Upper lobe of left lung (tissue), 6 donors: ENCODE measurements at regions not wholly inside any gene's neighbourhood (a gene's known extent, or its start where the extent isn't known, plus 50 kb on each side); places are given as distances from the start of the nearest gene placed in this dataset.

Experiments used
- ATAC-seq, 2 donors: fragments of 200-7000 bp; cut with Tn5 transposase; one replicate each; pipeline ENCODE4 v1.9.1; 2022; ENCODE audit warnings: mild to moderate bottlenecking in 2 of 2, moderate library complexity in 2 of 2; ENCODE audit not compliant: low FRiP score in 2 of 2
- DNase-seq, 2 donors: peaks; one replicate each; pipeline ENCODE4 v3.0.0-alpha.2; 2019 to 2020
- H3K27ac ChIP-seq, 4 donors: fragments of 200-600 bp; sonication (generic); one replicate each; pipeline ENCODE4 v1.5.1; 2016 to 2019
- H3K27me3 ChIP-seq, 4 donors: fragments of 200-600 bp; sonication (generic); one replicate each; pipeline ENCODE4 v1.5.1; 2017 to 2019
- H3K36me3 ChIP-seq, 4 donors: fragments of 200-600 bp; sonication (generic); one replicate each; pipeline ENCODE4 v1.5.1; 2016 to 2019
- H3K4me1 ChIP-seq, 4 donors: fragments of 200-600 bp; sonication (generic); one replicate each; pipeline ENCODE4 v1.5.1; 2018 to 2019
- H3K4me3 ChIP-seq, 4 donors: fragments of 200-600 bp; sonication (generic); one replicate each; pipeline ENCODE4 v1.5.1; 2017 to 2019; ENCODE audit warnings: mild to moderate bottlenecking in 2 of 4, moderate library complexity in 1 of 4
- H3K9me3 ChIP-seq, 4 donors: fragments of 200-600 bp; sonication (generic); one replicate each; pipeline ENCODE4 v1.5.1; 2018 to 2019
- CTCF ChIP-seq, 6 experiments: fragments of 450-650 bp in 4 of 6; fragments of 200-600 bp in 2 of 6; sonication (generic) in 2 of 6; IDR thresholded peaks; one replicate each; pipeline ENCODE4 v1.5.1; 2016 to 2019; ENCODE audit warnings: antibody characterized with exemption in 6 of 6
- EP300 ChIP-seq, 4 donors: sonication (generic); formaldehyde crosslinking; IDR thresholded peaks; one replicate each; pipeline ENCODE4 v1.5.1; 2017; ENCODE audit warnings: antibody characterized with exemption in 4 of 4, control low read depth in 2 of 4
- POLR2A ChIP-seq, 4 donors: fragments of 450-650 bp; IDR thresholded peaks; one replicate each; pipeline ENCODE4 v1.5.1; 2016 to 2017; ENCODE audit warnings: antibody characterized with exemption in 4 of 4, mild to moderate bottlenecking in 2 of 4
- POLR2AphosphoS5 ChIP-seq, 2 donors: sonication (generic); formaldehyde crosslinking; IDR thresholded peaks; one replicate each; pipeline ENCODE4 v1.5.1; 2017; ENCODE audit warnings: antibody characterized with exemption in 2 of 2
- WGBS, 2 donors: methylation state at CpG; one replicate each; pipeline ENCODE4 v1.1.5; 2017 to 2018; 5-methylcytosine and 5-hydroxymethylcytosine counted together
- donor health status: DM: no; HTN: no; CAD: no; lungs with moderate emphysema.
- donor health status: DM: no; HTN: yes; CAD: no; lungs with severe emphysema.

DNA sequence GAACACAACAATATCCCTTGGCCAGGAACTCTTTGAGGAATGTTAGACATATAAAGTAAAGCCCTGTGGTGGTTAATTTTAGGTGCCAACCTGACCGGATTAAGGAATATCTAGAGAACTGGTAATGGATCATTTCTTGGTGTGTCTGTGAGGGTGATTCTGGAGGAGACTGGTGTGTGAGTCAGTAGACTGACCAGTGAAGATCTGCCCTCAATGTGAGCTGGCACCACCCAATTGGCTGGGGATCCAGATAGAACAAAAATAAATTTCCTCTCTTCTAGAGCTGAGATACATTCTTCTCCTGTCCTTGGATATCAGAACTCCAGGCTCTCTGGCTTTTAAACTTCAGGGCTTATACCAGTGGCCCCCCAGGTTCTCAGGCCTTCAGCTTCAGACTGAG is 56.2 kb upstream of the TNPO1 start:
- Histone ChIP-seq H3K9me3 (no peaks in the 10 kb centered on the region), H3K27me3 (no peaks in the 10 kb centered on the region), H3K4me1 (no peaks in the 10 kb centered on the region), H3K36me3 (no peaks in the 10 kb centered on the region), H3K27ac (no peak overlapping the region), H3K4me3 (no peak overlapping the region)
- DNase-seq (no peak), ATAC-seq (no peak)
- TF ChIP-seq POLR2A (IDR thresholded peaks at IDR 0.05) (no peak), CTCF (IDR thresholded peaks at IDR 0.05) (no peak), POLR2AphosphoS5 (IDR thresholded peaks at IDR 0.05) (no peak), EP300 (IDR thresholded peaks at IDR 0.05) (no peak)
- WGBS, 2 donors, result 59 to 100% methylated on average over 1 of the region's 1 CpG

DNA sequence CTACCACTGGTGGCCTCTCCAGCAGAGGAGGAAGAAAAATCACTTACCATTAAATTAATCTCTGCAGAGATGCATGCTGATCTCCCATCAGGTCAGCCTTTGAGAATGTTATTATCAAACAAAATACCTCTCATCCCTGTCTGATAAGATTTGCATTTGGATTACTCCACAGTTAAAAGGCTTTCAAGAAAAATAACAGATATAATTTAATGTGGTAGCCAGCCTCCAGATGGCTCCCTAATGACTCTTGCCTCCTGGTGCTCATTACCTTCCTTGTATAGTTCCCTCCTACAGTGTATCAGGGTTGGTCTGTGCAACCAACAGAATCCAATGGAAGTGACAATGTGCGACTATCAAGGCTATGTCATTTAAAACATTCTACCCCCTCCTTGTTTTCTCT is 63.6 kb upstream of the TNPO1 start:
- no peak for DNase-seq

DNA sequence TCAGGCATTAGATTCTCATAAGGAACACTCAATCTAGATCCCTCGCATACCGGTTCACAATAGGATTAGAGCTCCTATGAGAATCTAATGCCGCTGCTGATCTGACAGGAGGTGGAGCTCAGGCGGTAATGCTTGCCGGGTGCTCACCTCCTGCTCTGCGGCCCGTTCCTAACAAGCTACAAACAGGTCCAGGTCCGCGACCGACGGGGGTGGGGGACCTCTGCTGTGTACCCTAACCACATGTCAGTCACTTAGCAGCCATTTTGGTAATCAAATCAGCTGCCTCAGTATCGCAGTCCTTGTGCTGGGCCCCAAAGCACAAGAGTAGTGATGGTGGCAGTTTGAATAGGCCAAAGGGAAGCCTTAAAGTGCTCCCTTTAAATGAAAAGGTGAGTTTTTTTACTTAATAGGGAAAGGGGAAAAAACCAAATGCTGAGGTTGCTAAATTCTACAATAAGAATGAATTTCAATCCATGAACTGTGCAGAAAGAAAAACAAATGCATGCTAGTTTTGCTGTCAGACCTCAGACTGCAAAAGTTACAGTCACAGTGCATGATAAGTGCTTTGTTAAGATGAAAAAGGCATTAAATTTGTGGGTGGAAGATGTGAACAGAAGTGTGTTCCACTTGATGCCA is 67.0 kb upstream of the TNPO1 start:
- no peak for TF ChIP-seq POLR2AphosphoS5 (IDR thresholded peaks at IDR 0.05)
- no peak for TF ChIP-seq CTCF (IDR thresholded peaks at IDR 0.05)
- TF ChIP-seq EP300 (IDR thresholded peaks at IDR 0.05), result no peak
- TF ChIP-seq POLR2A (IDR thresholded peaks at IDR 0.05), result no peak
- no peaks in the 10 kb centered on the region for H3K36me3 ChIP-seq
- no peak for ATAC-seq
- no peaks in the 10 kb centered on the region for H3K9me3 ChIP-seq
- H3K4me3 ChIP-seq, result no peak overlapping the region
- H3K27ac ChIP-seq, result no peak overlapping the region
- no peaks in the 10 kb centered on the region for H3K27me3 ChIP-seq
- WGBS, 2 donors, result 89 to 90% methylated on average over 8 to 10 of the region's 12 CpGs
- H3K4me1 ChIP-seq, result no peaks in the 10 kb centered on the region
- DNase-seq, result peak in 1 of 2 donors; percentile 46

More for the DNA sequence above, 63.6 kb upstream of the TNPO1 start:
- ATAC-seq, result no peak
- Histone ChIP-seq H3K27ac (no peak overlapping the region), H3K9me3 (no peaks in the 10 kb centered on the region), H3K4me1 (no peaks in the 10 kb centered on the region), H3K36me3 (no peaks in the 10 kb centered on the region), H3K4me3 (no peak overlapping the region), H3K27me3 (no peaks in the 10 kb centered on the region)
- WGBS, 2 donors, result 91% methylated on average over 1 of the region's 1 CpG
- TF ChIP-seq POLR2AphosphoS5 (IDR thresholded peaks at IDR 0.05) (no peak), EP300 (IDR thresholded peaks at IDR 0.05) (no peak), CTCF (IDR thresholded peaks at IDR 0.05) (no peak), POLR2A (IDR thresholded peaks at IDR 0.05) (no peak)

GRCh38 chr5:72747826-72748225 is 68.6 kb upstream of the TNPO1 start:
- WGBS, 2 donors, result 77 to 86% methylated on average over 1 of the region's 1 CpG
- Histone ChIP-seq H3K4me3 (no peak overlapping the region), H3K27ac (no peak overlapping the region), H3K36me3 (no peaks in the 10 kb centered on the region), H3K4me1 (no peaks in the 10 kb centered on the region), H3K27me3 (no peaks in the 10 kb centered on the region), H3K9me3 (no peaks in the 10 kb centered on the region)
- ATAC-seq (no peak), DNase-seq (no peak)
- TF ChIP-seq POLR2AphosphoS5 (IDR thresholded peaks at IDR 0.05) (no peak), CTCF (IDR thresholded peaks at IDR 0.05) (no peak), POLR2A (IDR thresholded peaks at IDR 0.05) (no peak), EP300 (IDR thresholded peaks at IDR 0.05) (no peak)

DNA sequence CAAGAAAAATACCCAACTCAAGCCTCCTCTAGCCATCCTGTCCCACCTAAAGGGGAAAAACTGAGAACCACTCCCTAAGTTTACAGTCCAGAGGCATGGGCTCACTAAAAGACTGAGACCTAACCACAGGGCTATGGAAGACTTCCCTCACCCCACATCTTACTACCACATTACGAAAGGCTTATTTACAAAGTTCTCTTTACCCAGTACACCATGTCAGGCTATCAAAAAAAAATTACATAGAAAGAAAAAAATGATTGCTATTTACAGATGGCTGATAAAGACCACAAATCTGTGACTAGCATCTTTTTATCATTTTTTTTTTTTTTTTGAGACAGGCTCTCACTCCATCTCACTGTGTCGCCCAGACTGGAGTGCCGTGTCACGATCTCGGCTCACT is 69.7 kb upstream of the TNPO1 start:
- Histone ChIP-seq H3K9me3 (no peaks in the 10 kb centered on the region), H3K27ac (no peak overlapping the region), H3K4me3 (no peak overlapping the region), H3K4me1 (no peaks in the 10 kb centered on the region), H3K27me3 (no peaks in the 10 kb centered on the region), H3K36me3 (no peaks in the 10 kb centered on the region)
- ATAC-seq, result no peak
- TF ChIP-seq POLR2AphosphoS5 (IDR thresholded peaks at IDR 0.05), result no peak
- no peak for TF ChIP-seq EP300 (IDR thresholded peaks at IDR 0.05)
- TF ChIP-seq POLR2A (IDR thresholded peaks at IDR 0.05), result no peak
- no peak for TF ChIP-seq CTCF (IDR thresholded peaks at IDR 0.05)
- DNase-seq, result no peak
- WGBS, 2 donors, result 90 to 98% methylated on average over 5 of the region's 5 CpGs
